DMS53 treated with DMSO at 0.1 percent for 48 hours (cell line): ENCODE measurements at regions not wholly inside any gene's neighbourhood (a gene's known extent, or its start where the extent isn't known, plus 50 kb on each side); places are given as distances from the start of the nearest gene placed in this dataset.

ENCODE experiments used
- DNase-seq: peaks from one replicate; lab custom pipeline; 2025; ENCODE audit not compliant: unreplicated experiment; lab: John Stamatoyannopoulos, UW

DNA sequence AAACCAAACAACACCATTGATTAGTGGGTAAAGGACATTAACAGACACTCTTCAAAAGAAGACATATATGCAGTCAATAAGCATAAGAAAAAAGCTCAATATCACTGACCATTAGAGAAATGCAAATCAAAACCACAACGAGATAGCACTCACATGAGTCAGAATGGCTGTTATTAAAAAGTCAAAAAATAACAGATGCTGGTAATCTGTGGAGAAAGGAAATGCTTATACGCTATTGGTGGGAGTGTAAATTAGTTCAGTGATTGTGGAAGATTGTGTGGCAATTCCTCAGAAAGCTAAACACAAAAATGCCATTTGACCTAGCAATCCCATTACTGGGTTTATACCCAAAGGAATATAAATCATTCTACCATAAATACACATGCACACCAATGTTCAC is 182.6 kb downstream of the TRPC6 start:
- no peak for DNase-seq

DNA sequence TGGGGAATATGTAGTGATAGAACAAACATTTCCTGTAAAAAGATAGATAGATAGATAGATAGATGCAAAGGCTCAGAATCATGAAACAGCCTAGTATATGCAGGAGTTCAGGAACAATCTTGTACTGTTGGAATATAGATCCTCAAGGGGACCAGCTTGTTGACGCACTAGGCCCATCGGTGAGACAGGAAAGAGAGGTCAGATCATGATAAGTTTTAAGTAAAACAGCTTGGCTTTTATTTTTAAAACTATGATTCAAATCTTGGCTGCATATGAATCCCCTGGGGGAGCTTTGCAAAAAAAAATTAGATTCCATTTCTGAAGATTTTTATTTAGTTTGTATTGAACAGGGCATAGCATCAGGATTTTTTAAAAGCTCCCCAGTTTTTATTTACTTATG is 185.8 kb downstream of the TRPC6 start:
- no peak for DNase-seq

DNA sequence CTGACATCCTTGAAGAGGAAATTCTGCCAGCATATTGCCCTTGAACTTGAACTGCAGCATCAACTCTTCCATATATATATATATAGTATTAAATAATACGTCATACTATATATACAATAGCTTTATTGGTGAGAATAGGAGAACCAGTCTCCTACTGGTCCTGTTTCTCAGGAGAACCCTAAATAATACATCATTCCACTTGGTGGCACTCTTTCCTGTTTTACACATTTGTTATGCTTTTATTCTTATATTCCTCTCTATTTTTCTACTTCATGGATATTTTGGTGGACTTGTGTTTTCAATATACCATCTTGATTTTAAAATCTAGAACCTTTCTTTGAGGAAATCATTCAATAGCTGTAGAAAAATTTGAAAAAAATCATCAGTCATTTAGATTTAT is 193.3 kb downstream of the TRPC6 start:
- peak; percentile 28 for DNase-seq

DNA sequence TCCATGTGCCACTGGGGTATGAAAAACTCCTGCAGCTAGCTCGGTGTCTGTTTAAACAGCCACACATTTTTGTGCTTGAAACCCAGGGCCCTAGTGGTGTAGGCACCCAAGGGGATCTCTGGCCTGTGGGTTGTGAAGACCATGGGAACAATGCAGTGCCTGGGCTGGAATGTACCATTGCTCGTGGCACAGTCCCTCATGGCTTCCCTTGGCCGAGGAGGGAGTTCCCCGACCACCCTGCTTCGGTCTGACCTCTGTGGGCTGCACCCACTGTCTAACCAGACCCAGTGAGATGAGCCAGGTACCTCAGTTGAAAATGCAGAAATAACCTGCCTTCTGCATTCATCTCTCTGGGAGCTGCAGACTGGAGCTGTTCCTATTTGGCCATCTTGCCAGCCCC is 214.0 kb downstream of the TRPC6 start:
- DNase-seq: no peak

DNA sequence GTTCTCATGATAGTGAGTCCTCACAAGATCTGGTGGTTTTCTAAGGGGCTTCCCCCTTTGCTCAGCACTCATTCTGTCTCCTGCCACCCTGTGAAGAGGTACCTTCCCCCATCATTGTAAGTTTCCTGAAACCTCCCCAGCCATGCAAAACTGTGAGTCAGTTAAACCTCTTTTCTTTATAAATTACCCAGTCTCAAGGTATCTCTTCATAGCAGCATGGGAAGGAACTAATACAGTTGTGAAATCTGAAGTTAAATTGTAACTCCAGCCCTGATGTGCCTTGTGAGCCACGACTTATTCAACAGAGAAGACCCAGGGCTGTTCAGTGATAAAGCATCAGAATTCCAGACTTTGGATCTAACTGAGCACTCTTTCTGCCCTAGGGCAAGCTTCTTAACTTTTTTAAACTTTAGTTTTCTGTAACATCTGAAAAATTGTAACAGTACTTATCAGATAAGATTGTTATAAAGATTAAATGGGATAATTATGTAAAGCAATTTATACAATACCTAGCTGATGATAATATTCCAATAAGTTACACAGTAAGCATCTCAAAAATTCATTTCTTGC is 220.0 kb downstream of the TRPC6 start:
- no peak for DNase-seq

DNA sequence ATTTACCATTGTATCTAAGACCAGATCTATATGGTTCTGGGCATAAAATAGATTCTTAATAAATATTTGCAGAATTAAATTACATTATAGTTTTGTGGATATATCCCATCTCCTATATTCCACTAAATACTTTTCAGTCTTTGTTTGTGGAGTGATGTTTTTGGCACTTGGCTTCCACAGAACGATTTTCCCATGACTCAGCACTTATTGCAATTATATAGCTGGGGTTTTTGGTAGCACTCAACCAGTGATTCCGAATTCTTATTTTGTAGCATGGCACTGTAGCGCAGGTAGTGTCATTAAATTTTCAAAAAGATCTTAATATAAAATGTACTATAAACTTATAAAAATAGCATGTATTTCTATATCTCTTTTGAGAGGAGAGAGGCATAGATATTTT is 221.2 kb downstream of the TRPC6 start:
- DNase-seq: no peak

DNA sequence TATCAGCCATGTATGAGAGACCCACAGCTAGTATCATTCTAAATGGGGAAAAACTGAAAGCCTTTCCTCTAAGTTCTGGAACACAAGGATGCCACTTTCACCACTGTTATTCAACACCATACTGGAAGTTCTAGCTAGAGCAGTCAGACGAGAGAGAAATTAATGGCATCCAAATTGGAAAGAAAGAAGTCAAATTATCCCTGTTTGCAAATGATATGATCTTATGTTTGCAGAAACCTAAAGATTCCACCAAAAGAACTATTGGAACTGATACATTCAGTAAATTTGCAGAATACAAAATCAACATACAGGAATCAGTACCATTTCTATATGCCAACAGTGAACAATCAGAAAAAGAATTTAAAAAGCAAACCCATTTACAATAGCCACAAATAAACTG is 226.0 kb downstream of the TRPC6 start:
- no peak for DNase-seq

DNA sequence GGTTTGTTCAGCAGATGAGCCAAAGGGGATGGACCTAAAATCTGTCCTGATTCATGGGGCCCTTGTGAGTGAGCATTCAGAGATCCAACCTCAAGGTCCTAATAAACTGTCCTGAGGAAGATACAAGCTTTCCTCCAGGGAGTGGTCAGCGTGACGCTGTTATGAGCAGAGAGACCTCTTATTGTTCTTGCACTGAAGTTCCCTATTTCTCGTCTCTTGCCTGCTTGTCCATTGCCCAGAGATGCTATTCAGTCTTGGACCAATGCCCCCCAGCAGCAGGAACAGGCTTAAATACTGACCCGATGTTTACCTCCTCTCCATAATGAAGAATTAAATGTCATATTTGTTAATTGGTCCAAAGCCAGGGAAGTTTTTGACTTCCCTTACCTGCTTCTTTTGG is 225.2 kb upstream of the PGR start:
- no peak for DNase-seq

DNA sequence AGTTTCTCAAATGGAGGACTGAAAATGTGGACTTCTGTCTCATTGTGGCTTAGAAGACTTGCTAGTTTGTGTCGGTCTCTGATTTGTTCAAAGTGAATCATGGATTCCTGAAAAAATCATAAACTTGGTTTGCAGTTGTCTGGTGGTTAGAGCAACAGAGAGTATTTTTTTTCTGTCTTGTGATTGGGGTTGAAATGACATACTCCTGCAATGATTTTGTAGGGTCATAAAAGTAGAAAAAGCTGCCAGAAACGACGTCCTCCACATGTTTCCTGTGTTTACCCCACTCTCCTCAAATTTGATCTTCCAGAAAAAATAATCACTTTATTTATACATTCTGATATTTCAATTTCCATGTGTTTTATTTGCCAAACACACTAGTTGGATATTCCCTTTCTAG is 219.2 kb upstream of the PGR start:
- no peak for DNase-seq

DNA sequence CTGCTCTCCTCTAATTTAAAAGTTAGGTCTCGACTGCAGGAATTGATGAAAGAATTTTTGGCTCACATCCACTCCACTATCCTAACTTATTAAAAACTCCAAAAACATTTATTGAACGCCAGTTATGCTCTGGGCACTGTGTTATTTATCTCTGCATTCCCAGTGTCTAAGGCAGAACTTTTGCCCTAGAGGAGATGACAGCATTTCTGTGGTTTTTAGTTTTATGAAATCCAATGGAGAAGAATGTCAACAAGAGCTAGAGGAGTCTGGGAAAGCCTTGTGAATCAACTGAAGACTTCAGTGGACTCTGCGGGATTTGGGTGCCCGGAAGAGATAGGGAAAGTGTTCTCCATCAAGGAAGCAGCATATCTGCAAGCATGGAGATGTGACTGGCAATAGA is 217.0 kb upstream of the PGR start:
- DNase-seq: no peak

DNA sequence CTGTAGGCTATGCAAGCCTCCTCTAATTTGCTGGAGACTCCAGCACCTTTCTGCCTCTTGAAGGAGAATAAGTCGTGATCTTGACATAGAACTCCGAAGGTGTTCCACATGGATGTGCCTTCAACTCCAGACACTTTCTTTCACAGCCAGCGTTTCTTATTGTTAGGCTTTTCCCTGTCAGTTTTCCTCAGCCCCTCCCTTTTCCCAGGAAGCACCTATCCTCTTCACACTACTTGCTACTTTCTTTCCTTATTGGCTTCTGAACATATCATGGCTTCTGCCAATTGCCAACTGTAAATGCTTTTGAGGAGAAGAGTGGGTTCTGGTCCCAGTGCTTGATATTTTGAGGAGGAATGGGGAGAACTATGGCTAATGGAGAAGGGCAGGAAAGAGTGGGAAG is 216.3 kb upstream of the PGR start:
- no peak for DNase-seq

DNA sequence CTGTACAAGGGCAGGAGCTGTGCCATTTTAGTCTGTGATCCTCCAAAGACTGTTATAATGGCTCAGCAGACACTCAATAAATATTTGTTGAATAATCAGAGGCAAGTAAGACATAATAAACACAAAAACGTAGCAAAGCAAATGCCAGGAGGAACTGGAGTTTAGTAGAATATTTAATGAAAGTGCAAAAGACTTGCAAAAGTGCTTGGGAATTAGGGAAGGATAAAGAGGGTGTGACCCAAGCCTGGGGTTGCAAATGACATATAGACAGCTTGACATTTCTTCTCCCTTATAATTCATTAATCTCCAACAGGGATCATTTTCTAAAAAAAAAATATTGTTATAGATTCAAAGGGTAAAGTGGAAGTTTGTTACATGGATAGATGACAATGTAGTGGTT is 212.7 kb upstream of the PGR start:
- DNase-seq: no peak

DNA sequence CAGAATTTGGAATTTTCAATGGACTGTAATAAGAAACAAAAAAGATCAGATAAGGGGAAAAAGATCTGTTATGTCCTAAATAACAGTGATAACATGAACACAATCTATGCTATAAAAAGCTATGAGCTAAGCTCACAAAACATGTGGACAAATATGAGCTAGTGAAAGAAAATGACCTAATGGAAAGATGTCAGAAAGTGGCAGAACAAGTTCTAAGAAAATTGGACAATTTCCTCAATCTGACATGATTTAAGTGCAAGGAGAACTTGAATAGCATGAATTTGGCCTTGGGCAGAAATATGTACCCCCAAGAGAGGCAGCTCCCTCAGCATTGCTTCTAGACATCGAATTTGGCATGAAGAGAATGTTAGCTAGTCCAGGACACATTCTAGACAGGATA is 212.0 kb upstream of the PGR start:
- no peak for DNase-seq

DNA sequence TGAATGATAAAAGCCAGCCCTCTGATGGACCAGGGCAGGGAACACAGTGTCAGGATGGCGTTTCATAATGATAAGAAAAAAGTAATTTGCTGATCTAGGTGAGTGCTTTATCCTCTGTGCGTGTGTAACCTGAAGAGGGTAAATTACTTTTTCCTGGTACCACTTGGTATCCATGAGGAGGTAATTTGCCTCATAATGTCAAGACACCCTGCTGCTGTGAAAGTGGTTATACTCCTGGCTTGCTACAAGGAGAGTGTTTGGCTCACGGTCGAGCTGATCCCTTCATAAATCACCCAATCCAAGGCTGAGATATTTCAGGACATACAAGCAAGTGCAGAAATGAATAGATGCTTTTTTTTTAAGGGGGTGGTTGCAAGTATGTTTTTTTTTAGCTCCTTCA is 207.2 kb upstream of the PGR start:
- DNase-seq: no peak

DNA sequence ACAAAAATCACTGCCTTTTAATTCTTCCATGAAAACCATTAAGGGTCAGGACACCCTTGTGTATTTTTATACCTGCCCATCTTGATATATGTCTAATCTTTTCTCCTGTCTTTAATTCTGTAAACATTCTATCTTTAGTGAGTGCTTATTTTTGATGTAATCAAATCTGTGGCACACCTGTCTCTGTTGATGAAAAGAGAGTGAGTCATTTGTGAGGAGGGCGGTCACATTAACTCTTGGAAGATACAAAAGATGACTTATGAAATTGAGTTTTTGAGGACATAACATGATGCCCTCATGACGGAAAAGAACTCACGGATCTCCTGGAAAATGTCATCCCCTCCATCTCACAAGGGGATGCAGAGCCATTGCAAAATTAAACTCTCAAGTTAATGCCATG is 206.5 kb upstream of the PGR start:
- DNase-seq: peak; percentile 65

DNA sequence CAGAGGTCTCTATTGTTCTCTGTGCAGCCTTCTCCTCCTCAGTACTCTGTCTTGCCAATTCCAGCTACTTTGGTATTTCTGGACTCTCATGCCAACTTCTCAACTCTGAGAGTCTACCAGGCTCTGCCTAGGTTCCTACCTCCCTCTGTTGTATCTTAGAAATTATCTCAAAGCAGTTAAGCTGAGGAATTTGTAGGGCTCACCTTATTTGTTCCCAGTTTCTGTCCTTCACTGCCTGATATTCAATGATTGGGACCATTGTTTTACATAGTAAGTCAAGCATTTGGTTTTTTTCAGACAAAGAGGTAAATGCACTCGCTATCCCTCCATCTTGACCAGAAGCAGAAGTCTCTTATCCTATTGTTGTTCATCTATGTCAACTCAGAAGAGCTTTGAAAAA is 205.0 kb upstream of the PGR start:
- no peak for DNase-seq

DNA sequence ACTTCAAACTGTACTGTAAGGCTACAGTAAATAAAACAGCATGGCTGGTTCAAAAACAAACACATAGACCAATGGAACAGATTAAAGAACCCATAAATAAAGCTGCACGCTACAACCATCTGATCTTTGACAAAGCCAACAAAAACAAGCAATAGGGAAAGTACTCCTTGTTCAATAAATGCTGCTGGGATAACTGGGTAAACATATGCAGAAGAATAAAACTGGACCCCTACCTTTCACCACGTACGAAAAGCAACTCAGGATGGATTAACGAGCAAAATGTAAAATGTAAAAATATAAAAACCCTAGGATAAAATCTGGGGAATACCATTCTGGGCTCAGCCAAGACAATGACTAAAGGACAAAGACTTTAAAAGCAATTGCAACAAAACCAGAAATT is 201.8 kb upstream of the PGR start:
- no peak for DNase-seq

DNA sequence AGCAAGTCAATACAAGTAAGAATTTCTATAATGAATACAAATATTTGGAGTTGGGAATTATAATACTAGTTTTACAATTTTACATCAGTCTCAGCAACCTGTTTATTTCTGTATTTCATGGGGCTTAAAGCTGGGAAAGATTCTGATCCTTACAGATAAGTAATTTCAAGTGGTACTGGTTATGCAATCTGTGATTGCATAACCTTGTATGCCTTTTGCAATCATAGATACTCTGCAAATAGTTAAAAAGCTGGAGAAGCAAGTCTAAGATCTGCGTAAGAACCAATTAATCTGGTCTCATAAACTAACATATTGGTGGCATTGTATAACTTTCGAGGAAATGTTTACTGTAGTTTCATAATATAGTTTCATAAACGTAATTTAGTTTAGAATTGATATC is 198.3 kb upstream of the PGR start:
- DNase-seq: no peak

DNA sequence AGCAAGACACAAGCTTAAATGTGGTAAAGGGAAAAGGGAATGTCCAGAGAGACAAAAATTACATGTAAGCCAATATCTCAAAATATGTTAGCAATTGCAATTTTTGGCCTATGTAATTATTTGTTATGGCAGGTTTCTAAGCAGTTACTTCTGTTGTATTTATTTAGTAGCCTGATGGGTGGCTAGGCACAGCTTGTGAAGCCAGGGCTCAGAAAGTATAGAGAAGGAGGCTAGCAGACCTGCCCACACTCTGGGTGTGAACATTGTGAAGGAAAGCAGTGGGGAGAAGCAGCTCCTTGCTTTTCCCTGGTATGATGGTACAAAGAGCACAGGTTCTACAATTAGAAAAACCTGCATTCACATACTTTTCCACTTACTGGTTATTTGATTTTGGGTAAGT is 196.5 kb upstream of the PGR start:
- no peak for DNase-seq

DNA sequence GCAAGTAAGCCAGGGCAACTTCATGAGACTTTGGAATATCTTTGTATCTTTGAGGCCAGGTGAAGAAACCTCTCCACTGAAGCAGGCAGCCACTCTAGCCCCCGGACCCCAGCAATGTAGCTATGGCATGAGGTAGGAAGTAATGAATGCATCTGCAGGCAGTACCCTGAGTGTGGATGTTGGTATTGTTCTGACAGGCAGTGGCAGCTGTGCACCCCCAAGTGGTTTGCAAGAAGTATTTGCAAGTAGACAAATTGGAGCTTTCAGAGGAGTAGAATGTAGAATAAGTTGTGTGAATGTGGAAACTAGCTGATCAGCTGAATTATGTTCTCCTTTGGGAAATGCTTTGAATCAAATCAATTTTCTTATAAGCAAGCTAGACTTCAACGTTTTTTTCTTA is 194.4 kb upstream of the PGR start:
- DNase-seq: no peak

DNA sequence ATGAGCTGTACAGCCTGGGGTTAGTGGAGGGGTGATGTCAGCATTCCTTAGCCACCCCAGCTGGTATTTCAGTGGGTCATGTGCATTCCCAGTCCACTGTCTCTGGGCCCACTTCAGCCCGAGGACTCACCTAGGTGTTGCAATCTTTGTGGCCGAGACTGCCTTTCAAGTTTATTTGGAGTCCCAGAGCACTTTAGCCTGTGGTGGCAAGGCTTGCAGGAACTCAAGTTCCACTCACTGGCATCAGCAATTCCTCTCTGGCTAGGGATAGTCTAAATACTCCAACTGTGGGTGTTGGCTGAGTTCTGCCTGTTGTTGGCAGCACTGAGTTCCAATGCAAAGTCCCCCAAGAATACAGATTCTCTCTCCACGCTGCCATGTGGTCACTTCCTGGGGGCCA is 191.6 kb upstream of the PGR start:
- no peak for DNase-seq

DNA sequence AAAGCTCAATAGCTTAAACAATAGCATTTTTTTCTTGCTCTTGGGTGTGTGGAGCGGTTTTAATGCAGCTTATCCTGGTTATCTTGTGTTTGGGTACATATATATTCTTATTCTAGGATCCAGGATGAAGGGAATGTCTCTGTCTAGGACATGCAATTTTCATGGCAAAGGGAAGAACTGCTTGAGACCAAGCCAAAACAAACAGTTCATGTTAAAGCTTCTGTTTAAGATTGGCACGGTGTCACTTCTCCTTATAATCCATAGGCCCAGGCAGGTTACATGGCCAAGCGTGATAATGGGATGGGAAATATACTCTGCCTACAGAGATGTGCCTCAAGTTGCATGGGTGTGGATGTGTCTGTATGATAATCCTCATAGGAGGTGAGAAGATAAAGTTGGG is 177.1 kb upstream of the PGR start:
- DNase-seq: no peak

DNA sequence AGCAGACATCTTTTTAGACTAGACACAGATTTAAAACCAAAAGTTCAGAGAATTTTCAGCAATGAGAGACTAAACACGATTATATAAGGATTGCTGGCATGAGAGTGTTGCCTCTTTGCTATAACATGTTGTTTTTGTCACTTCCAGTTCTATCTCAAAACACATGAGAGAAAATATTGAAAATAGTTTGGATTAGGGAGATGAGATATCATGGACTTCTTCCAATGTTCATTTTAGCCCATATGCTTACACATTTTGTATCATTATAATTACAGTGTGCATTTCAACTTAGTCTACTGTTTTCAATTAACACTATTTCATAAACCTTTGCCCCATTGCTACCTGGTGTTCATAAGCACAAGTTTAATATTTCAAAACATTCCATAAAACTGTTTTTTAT is 175.9 kb upstream of the PGR start:
- no peak for DNase-seq

DNA sequence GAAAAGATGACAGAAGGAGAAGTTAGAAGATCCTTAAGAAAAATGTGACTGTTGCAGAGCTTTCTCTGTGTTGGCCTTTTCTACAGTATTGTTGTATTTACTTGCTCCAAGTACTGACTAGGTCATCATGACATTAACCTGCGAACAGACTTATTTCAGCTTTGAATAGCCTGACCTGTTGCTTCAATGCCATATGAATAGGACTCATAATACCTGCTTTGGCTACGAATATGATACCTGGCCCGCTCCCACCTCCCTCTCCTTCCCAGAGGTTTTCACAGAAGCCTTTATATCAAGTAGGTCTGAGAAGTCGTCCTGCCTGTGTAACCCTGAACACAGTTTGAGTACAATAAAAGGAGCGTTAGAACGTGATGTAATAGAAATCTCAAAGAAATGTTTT is 169.6 kb upstream of the PGR start:
- DNase-seq: no peak
